GM19043 (cell line): ENCODE measurements at regions not wholly inside any gene's neighbourhood (a gene's known extent, or its start where the extent isn't known, plus 50 kb on each side); places are given as distances from the start of the nearest gene placed in this dataset.

Source experiments
- ATAC-seq: cut with Tn5 transposase; IDR thresholded peaks from one replicate; pipeline ENCODE4 v1.9.1; 2021; ENCODE audit warnings: low read depth; ENCODE audit not compliant: unreplicated experiment

DNA sequence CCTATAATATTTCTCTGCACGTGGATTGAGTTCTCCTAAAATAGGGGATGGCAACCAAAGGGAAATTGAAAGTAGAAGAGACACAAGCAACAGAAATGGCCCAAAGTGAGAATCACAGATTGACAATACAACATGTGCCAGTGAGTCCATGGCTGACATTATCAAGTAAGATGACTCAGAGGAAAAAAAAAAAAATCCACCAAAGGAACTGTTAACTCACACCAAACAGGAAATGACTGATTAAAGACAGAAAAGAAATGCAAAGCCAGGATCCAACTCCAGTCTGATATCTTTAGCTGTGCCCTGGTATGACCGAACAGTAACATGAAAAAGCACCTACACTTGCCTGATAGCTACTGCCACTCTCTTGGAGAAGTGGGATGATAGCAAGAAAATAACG is 485.0 kb downstream of the PRKD1 start:
- ATAC-seq = no peak

DNA sequence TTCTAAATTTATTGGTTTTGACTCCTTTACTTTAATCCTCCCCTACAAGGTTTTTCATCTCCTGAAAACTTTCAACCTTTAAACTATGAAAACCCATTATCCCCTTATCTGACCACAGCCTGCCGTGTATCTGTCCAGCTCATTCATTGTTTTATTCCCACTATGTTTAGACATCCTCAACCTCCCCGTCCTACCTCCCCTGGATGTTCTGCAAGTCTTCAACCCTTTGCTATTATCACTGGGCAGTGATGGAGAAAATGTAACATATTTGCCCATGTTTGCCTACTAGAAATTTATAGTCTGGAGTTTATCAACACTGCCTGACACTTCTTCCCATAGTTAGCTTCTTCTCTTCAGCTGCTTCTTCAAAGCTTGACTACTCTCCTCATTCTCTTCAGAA is 483.4 kb downstream of the PRKD1 start:
- no peak for ATAC-seq

DNA sequence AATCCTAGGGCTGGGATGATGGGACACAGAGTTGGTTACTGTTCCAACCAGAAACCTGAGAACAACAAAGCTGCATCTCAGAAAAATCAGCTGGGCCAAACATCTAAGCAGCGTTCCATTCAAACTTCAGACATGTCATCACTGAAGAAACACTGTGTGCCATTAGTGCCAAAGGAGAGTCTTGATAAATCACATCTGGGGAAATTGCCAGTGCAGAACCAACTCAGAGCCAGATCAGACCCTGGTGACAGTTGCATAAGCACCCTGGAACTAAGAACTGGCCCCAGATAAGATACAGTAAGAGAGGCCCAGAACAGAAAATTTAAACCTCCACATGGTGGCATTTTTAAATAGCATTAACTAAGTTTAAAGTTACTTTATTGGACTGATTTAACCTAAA is 482.8 kb downstream of the PRKD1 start:
- no peak for ATAC-seq

DNA sequence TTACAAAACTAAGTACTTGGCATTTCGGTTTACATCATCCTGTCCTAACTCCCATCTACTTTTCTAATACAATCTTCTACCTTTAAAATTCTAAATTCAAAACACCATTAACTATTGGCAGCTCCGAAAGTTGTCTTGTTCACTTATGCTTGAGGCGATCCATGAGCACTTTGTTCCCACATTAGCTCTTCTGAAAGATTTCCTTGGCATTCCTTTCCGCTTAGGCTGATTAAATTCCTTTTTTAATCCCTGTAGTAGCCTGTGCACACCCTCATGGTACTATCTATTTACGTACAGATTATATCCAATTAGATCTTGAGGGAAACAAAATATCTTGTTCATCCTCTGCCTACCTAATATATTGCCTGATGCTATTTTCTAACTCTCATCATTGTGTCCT is 480.7 kb downstream of the PRKD1 start:
- no peak for ATAC-seq

DNA sequence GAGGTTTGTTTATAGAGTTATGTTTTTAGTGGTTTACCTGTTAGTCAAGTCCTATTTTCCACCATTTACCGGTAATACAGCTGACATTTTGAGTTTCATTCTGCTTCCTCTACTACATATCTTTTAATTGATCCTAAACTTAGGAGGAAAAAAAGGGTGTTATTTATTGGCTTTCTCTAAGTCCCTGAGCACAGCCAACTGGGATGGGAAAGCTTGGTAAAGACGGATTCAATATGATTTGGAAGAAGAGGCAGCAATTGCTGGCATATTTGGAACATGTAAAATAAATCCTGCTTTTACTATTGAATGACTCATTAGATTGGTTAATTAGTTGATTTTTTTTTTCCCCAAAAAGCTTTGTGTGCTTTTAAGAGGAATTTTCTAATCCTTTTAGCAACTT is 475.7 kb downstream of the PRKD1 start:
- no peak for ATAC-seq

DNA sequence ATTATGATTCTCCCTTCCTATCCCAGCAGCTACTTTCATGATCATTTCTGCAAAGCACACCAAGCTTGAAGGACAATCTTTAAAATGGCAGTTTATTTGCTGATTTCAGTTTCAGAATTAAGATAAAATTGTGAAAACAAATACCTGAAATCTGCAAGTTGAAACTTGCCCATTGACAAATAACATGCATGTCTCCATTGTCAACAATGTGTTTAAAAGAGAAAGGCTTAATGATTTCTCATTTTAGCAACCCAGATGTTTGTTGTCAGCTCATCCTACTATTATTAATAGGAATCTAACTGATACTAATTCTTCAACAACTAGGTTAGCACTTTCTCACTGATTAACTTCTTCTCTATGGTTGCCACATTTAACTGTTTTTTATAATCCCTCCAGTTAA is 474.6 kb downstream of the PRKD1 start:
- no peak for ATAC-seq

DNA sequence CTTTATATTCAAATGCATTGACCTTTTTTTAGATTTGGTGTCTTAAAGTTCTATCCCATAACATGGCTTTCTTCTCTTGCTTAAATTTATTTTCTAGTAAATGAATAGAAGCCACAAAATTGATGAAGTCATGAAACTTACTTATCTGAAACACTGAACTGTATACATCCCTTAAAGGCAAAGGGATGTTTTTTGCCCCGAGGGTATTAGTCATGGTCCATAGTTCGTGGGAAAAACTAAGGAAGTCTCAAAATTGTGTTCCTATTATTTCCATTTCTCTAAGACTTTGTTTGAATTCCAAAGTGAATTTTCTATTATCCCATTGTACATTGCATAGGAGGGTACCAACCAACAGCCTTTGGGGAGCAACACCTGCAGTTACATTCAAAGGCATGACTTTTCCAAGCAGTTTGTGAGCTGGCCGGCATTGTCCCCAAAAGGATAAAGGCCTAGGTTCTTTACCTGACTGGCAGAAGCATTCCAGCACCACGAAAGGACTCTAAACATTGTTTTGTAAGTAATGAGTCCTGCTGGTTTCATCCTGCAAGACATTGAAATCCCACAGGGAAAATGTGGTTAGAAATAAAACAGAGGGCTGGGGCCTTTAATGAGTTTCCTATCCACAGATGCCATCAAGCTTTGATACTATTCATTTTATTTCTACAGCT is 473.5 kb downstream of the PRKD1 start:
- no peak for ATAC-seq

DNA sequence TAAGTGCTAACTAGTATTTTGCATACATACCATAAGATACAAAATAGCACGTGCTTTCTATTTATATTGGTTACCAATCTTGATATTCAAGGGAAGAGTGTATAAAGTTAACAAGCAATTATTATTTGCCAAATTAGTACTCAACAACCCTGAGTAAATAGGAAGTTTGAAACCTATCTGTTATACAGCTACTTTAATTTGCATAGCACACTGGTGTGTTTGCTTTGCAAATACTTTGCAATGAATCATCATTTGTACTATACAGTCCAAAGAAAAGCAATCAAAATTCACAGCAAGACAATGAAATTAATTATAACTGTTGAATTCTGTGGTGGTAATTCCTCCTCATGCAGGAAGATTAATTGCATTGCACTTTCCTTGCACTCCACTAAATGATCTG is 469.1 kb downstream of the PRKD1 start:
- no peak for ATAC-seq

DNA sequence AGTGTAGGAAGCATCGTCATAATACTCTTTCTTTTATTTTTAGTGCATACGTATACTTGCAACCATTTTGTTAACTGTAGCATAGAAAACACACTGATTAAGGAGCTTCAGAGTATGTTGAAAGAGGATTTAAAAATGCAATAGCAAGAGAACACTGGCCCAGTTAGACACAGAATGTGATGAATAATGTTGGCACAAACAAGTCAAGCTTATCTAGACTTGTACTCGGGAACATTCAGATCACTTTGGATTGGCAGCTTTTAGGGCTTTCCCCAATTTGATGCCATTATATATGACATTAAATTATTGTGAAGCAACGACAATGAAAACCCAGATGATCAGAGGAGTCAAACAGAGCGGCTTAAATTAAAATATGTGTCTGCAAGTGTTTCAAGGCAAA is 468.1 kb downstream of the PRKD1 start:
- no peak for ATAC-seq

DNA sequence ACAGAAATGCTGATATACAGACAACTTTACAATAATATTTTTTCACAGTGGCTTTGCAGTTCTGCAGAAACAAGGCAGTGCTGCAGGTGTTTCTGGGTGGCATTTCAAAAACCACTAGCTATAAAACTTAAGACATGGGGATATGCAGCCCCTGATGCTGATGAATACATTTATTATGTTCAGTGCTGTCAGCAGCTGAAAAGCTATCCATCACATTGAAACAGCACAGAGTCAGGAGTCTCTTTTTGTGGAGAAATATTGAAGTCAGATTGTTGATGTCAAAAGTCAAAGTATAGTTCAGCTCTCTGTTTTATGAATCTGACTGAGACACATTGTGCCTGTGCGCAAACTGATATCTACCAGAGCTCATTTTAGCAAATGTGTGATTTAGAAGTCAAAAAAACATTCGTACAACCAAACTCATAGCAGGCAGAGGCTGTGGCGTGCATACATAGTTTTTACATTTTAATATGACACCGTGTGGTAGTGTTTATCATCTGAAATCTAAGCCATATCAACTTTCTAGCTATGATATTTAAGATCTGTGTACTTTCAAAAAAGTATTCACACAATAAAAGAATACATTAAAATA is 467.6 kb downstream of the PRKD1 start:
- no peak for ATAC-seq

DNA sequence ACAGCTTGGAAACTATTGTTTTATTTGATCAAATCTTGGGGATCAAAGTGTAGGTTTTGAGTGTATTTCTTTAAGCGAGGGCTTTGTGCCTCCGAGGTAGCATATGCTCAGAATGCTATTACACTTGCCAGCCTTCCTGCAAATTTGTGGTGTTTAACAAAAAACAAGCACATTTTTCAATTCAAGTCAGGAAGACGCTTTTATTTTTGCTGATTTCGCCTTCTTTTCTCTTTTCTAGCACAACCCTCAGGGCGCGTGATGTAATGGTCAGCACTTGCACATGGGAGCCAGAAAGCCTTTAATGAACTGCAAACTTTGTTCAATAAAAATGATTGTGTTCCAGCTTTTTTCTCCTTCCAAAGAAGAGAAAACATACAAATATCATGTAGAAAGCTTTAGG is 466.5 kb downstream of the PRKD1 start:
- ATAC-seq = no peak

DNA sequence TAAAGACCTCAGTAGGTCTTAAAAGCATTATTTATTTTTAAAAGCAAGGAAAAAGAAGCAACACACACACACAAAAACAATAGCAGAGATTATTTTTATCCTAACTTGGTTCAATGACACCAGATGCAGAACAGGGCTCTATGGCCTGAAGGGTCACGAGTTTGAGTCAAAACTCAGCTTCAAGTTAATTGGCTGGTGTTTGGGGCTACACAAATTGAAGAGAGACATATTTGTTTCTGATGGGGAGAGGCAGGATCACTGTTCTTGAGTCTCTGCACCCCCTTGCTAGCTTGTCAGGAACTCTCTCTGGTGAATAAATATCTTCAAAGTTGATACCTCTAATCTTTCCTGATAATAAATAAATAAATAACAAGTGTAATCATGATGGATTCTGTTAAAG is 466.1 kb downstream of the PRKD1 start:
- no peak for ATAC-seq

DNA sequence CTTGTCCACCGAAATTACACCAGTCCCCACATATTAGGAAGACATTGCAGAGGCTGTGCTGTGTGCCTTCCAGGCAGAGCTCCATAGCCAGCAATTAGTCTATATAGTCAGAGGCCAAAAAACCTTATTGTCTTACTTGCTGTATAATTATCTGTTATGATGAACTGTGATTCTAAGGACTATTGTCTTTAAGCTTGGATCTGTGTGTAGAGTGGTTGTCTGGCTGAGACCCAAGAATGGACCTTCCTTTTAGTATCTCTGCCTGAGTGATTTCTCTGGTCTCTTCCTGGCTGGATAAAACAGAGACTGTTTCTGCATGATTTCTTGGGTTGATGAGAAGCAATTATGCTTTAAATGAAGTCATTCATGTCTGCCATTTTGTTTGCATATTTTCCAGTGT is 465.3 kb downstream of the PRKD1 start:
- ATAC-seq = no peak

DNA sequence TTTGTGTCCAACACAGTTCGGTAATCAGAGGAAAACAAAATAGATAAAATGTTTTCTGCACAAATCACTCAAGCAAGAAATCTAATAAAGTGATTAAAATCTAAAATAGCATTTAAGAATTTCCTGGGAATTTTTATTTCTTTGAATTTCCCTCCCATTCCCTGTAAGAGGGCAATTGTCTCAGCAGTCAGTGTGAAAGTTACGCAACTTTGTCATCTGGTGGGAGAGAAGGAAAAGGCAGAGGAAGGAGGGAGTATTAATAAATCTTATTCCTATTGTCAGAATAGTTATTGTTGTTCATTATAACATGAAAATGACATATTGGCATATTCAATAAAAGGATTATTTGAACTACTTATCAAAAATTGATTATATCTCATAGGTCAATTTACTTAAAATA is 464.9 kb downstream of the PRKD1 start:
- ATAC-seq = no peak

DNA sequence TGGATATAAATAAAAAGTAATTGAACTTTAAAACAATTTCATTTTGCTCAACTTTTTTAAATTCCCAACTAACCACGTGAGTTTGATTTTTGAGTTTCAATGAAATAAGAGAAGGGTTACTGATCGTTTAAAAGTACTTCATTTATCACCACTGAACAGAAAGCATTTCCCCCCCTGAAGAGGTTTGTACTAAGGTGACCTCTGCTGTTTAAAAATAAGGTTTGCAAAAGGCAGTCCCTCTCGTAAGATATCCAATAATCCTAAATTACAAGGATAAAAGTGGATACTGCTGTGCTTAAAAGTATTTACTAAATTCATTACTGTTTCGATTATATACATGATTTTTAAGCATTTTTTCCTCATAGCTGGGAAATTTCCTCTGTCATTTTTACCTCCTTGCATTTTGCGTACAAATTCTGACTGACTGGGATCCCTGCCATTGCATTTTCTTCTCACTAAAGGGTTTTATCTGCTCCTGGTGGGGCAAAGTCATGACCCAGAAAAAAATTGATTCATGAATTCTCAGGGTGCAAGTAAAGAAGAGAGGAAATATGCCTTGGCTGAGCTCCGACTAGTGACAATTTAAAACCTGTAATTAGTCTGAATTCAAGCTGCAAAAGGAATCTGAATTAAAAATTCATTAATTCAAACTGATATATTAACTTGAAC is 463.8 kb downstream of the PRKD1 start:
- ATAC-seq = no peak

DNA sequence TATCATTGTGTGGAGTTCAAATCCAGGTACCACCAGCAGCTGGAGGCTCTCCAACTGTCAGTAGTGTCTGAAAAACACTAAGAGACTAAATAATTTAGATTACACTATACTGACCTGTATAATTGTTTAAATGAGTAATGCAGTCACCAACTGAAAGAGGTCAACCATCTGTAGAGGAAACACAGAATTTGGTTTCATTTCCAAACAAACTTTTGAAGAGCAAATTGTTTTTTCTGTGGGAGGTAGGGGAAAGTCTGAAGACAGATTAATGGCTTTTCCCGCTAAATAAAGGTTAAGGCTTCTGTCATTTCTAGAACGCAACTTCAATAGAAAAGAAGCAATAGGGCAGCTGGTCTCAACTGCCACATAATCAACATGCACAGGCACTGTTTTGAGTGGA is 462.6 kb downstream of the PRKD1 start:
- no peak for ATAC-seq

DNA sequence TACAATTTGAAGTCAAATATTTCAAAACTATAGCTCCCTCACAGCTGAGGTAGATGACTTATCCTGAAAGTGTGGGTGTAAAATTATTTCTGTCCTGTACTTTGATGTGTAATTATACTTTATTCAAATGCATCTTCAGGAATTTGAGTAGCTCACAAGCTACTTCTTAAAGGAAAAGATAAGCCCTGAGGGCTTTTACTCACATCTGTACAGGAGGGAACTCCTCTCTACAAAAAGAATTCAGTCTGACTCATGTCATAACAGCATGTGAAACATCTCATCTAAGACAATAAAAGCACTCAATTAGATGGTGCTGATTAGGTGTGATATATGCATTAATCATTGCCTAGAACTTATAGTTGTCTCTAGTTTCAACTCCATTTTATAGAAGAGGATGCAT is 452.0 kb downstream of the PRKD1 start:
- ATAC-seq = no peak

DNA sequence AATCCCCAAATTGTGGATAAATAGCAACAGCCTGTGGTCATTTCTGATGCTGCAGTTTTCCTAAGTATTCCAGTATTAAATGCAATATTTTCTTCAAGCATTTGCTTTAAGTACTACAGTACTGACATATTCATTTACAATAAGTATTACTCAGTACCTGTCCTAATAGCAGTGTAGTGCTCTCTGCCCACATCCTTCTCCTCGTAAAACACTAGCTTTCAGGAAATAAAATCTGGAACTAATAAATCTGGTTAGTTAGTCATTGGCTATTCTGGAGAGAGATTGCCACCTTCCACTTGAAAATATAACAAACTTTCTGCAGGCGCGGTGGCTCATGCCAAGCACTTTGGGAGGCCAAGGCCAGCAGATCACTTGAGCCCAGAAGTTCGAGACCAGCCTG is 441.5 kb downstream of the PRKD1 start:
- no peak for ATAC-seq

DNA sequence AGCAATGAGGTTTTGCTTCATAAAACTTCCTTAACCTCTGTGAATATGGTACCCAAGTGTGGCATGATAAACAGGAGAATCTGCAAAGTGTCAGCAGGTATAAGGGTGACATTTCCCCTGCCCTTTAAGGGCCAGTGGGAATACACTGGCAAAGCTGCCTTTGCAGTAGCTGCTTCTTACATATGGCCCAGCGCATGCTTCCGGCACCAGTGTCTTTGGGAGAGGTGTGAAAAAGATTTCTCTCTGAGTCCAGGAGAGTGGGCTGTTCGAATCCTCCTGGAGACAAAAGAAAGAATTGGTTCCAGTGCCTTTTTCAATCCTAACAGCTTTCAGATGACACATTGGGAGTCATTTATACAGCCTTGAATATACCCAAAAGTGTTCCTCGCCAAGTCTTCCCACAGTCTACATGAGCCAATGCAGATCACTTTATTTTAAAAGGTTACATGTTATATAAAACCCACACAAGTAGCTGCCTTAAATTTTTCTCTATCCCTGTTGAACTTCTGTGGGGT is 437.7 kb downstream of the PRKD1 start:
- no peak for ATAC-seq

DNA sequence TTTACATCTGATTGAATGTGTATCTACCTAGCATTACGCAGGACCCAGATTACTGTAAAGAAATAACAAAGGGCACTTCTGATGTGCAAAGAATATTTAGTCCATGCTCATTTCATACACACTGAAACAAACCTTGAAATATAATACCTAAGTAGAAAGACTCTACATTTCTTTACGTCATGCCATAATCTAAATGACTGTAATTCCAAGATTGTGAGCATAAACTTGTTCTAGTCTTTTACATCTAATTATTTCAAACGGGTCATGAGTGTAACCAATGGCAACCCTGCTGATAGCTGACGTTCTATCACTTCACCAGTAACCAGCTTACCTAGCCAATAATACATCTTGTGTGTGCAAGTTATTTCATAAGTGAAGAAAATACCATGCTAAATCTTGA is 433.8 kb downstream of the PRKD1 start:
- ATAC-seq = no peak

DNA sequence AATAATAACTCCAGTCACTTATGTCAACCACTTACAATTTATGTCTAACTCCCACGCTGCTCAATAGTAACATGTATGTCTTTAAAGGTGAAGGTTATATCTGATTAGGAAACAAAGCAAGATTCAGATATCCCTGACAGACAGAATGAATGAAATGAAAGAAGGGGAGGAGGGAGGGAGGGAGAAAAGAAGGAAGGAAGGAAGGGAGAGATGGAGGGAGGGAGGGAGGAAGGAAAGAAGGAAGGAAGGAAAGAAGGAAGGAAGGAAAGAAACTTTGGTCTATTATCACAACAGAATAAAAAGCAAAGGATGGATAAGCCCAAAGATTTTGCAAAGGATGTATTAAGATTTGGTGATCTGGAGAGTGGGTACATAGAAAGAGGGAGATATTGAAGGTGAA is 433.3 kb downstream of the PRKD1 start:
- ATAC-seq = no peak

DNA sequence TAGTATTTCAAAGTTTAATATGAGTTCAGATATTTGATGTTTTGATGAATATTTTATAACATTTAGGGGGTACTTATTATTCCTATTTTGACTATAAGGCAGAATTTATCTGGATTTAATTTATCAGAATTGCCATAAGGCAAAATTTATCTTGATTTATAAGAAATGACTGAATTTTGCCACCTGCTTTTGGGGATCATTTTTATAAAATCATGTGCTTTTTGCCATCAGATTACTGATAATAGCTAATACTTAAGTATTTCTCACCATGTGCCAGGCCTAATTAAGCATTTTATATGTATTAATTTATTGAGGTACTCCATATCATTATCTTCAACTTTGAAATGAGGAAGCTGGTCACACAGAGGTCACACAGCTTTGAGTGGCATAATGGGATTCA is 423.7 kb downstream of the PRKD1 start:
- no peak for ATAC-seq
